Cardiac septum (tissue), 1 donor: ENCODE measurements at regions not wholly inside any gene's neighbourhood (a gene's known extent, or its start where the extent isn't known, plus 50 kb on each side); places are given as distances from the start of the nearest gene placed in this dataset.
"Not testable (repeated sequence)": the region's sequence is repeated elsewhere in the genome, so short reads cannot be mapped to it uniquely, and the experiment has no call there.

ENCODE experiments used
- DNase-seq: peaks from one replicate; pipeline ENCODE4 v3.0.0-alpha.2; 2020; ENCODE audit warnings: low spot score
- intact Hi-C: fragments of 100-400 bp; cut with DNase I; formaldehyde crosslinking; loops from one replicate; pipeline ENCODE4 v1.14.0; 2022
- donor health status: DM: no; HTN: no; CAD: no.

GRCh38 chr6:137967689-137968454, 100.8 kb downstream of the TNFAIP3 start:
- no peak for DNase-seq
- intact Hi-C loops, result no loop called here

- DNase-seq, result no peak
- intact Hi-C loops, result no loop called here
Observed at GRCh38 chr6:137968455-137968804, 101.4 kb downstream of the TNFAIP3 start.

- intact Hi-C loops, result no loop called here
- DNase-seq, result no peak
Observed at GRCh38 chr6:137968901-137969300, 101.8 kb downstream of the TNFAIP3 start.

GRCh38 chr6:137969874-137970273, 102.8 kb downstream of the TNFAIP3 start:
- intact Hi-C loops, result no loop called here
- DNase-seq, result no peak

GRCh38 chr6:137970368-137970767, 103.3 kb downstream of the TNFAIP3 start:
- DNase-seq, result no peak
- intact Hi-C loops, result no loop called here

GRCh38 chr6:137973201-137973600, 106.1 kb downstream of the TNFAIP3 start:
- no peak for DNase-seq
- intact Hi-C loops, result no loop called here

GRCh38 chr6:137975188-137975940, 108.3 kb downstream of the TNFAIP3 start:
- no peak for DNase-seq
- intact Hi-C loops, result no loop called here

- no peak for DNase-seq
- intact Hi-C loops, result no loop called here
Observed at GRCh38 chr6:137976430-137976829, 109.4 kb downstream of the TNFAIP3 start.

- no peak for DNase-seq
- intact Hi-C loops, result no loop called here
Observed at GRCh38 chr6:137977206-137977605, 110.1 kb downstream of the TNFAIP3 start.

GRCh38 chr6:137977814-137978213, 110.8 kb downstream of the TNFAIP3 start:
- DNase-seq, result no peak

GRCh38 chr6:137978252-137978896, 111.3 kb downstream of the TNFAIP3 start:
- intact Hi-C loops, result no loop called here
- no peak for DNase-seq

More at GRCh38 chr6:137977814-137978213, 110.8 kb downstream of the TNFAIP3 start:
- intact Hi-C loops, result no loop called here

GRCh38 chr6:137979263-137979662, 112.2 kb downstream of the TNFAIP3 start:
- intact Hi-C loops, DNase-seq: not testable (repeated sequence)

- intact Hi-C loops, result no loop called here
- no peak for DNase-seq
Observed at GRCh38 chr6:137980777-137981176, 113.7 kb downstream of the TNFAIP3 start.

GRCh38 chr6:137981758-137982157, 114.7 kb downstream of the TNFAIP3 start:
- intact Hi-C loops, result no loop called here
- no peak for DNase-seq

GRCh38 chr6:137982418-137983189, 115.5 kb downstream of the TNFAIP3 start:
- intact Hi-C loops, result no loop called here
- no peak for DNase-seq

GRCh38 chr6:137983269-137983668, 116.2 kb downstream of the TNFAIP3 start:
- intact Hi-C loops, result no loop called here
- no peak for DNase-seq

- intact Hi-C loops, result no loop called here
- no peak for DNase-seq
Observed at GRCh38 chr6:137989664-137990063, 117.6 kb downstream of the PERP start.

- intact Hi-C loops, result no loop called here
- DNase-seq, result no peak
Observed at GRCh38 chr6:137995371-137995770, 111.8 kb downstream of the PERP start.

- intact Hi-C loops, result no loop called here
- no peak for DNase-seq
Observed at GRCh38 chr6:137998461-137999019, 108.7 kb downstream of the PERP start.

- DNase-seq, result no peak
- intact Hi-C loops, result loop anchor here (5.0 kb wide), 1 partner anchor 293 kb away; no protein-coding TSS in a partner anchor
Observed at GRCh38 chr6:137999815-138000214, 107.4 kb downstream of the PERP start.
